Myocyte (in vitro differentiated cells): ENCODE measurements at regions not wholly inside any gene's neighbourhood (a gene's known extent, or its start where the extent isn't known, plus 50 kb on each side); places are given as distances from the start of the nearest gene placed in this dataset.
A peak's percentile ranks its signal among the peaks of the same experiment; 100 is the strongest.
"Not testable (repeated sequence)": the region's sequence is repeated elsewhere in the genome, so short reads cannot be mapped to it uniquely, and the experiment has no call there.

Source experiments
- DNase-seq: peaks from one replicate; pipeline ENCODE4 v3.0.0-alpha.2; 2012; ENCODE audit warnings: low read depth

DNA sequence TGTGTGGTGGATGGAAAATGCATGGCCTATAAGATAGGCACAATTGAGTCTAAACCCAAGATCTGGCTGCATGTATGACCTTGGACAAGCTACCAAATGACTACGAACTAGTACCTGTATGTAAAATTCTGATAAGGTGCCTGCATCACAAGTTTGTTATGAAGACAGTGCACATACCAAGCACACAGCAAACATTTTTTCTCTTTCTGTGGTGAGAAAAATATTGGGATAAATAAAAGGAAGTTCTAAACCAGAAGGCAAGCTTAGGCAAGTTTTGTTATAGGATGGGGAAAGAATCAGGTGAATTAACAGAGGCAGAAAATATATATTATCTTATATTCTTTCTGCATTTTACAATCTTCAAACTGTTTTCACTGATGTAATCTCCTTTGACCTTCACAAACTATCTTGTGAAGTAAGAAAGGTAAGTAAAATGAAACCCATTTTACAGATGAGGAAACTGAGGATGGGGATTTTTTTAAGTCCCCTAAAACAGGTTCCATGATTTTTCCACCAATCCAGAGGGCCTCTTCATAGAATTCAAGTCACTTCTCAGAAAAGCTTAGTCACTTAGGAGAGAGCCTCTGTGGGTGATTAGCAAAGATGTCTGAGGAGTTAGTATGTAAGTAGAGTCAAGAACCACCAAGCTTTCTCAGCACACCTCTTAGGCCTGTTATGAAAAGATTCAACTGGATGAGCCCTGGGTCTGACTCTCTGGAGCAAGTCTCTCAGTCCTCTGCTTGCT is 132.0 kb upstream of the RAP1B start:
- no peak for DNase-seq

DNA sequence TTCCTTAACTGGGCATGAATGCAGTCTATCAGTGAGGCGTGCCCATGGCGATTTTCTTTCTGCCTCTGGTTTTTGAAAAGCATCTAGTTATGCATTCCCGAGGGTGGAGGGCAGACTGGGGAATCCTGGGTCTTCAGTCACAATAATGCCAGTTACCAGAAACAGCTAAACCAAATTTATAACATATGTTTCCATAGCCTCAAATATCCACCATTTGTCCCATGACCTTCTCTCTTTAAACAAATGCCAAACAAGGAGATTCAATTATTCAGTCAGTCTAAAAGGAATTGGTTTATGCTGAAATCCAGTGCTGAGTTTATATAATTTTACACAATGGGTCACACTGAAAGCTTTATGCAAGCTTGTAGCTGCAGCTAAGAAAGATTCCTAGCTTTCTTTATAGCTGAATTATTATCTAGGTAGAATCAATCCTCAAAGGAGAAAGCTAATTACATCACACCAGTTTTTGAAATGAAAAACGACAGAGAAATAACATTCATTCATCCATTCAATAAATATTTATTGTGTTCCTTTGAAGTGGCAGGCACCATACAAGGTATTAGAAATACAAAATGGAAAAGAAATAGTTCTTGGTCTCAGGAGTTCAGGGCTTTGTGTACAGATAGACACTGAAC is 131.3 kb upstream of the RAP1B start:
- no peak for DNase-seq

DNA sequence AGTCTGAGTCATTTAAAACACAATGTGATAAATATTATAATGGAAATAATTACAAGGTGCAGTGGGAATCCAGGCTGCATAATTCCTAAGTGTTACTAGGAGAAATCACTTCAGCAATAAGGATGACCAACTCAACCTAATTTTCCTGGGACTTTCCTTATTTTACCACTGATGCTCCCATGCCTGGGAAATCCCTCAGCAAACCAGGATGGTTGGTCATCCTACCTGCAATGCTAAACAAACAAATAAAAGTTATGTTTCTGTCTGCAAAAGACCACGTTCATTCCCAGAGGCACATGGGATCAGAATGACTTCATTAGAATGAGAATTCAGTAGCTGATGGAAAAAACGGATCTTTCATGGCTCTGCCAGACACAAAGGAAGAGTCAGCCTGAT is 130.8 kb upstream of the RAP1B start:
- no peak for DNase-seq

DNA sequence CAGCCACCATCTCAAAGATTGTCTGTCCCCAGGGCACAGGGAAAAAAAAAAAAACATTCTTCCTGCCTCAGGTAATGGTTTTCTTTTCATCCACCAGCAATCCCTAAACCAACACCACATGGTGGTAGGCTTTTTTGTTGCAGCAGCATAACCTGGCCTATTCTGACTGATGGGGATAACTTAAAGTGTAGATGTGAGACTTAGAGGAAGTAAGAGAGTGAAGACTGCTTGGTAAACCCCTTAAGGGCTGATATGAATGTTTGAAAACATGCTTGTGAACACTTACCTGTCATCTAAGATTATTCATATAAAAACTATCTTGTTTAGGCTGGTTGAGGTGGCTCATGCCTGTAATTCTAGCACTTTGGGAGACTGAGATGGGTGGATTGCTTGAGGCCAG is 130.2 kb upstream of the RAP1B start:
- DNase-seq = no peak

DNA sequence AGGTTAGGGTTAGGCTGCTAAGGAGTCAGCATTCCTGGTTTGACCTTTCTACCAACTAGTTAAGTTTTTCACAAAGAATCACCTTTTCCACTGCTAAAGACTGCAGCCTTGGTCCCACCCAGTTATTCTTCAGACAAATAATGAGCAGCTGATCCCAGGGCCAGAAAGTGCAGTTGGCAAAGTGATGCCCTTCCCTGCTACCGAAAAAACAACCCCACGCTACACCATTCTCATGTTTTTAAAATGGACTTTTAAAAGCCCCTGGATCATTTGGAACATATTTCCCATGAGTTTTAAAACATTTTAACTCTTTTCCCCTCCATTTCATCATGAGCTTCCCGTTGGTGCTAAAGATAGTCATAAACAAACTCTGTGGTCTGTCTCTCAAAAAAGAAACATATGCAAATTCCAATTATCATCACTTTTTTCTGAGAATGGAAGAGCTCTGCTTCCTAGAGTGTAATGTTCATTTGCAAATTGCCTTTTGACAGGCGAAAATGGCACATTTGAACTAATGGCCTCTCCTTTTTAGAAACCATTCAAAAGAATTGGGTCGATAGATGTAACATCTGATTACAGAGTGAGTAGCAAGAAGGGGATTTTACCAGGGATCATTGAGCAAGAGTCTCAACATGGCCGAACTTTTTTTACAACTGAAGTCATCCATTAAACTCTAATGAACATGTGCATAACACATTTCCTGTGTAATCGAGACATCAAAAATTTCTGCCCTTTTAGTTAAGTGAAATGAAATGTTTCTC is 129.3 kb upstream of the RAP1B start:
- DNase-seq = no peak

DNA sequence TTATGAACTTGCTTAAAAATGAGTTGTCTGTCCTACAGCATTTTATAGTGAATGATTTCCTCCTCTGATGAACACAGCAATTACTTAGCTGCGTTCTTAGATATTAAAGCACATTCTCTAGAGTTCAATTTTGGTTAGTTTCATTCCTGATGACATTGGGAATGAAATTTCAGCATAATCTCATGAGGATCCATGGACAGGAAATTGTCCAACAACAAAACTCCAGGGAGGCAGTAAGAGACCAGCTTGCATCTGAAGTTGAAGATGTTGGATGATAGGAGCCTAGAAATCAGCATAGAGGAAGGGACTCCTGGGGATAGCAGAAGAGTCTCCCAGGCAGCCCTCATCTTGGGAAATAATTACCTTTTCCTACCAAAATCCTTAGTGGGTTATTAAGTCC is 128.7 kb upstream of the RAP1B start:
- no peak for DNase-seq

DNA sequence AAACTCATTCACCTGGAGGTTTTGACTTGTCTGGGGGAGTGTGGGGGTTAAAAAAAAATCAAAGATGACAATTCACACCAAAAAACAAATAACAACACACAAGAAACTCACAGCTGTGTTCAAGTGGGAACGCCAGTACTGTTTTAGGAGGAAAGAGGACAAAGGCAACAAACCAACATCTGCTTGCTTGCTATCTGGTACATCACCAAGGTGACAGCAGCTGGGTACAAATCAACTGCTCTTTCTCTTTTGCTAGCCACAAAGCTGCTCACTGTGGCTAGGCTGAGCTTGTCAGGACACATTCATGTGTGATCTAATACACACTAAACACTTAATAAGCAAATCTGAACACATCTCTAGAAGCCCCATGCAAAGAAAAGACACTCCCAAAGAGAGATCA is 128.0 kb upstream of the RAP1B start:
- no peak for DNase-seq

DNA sequence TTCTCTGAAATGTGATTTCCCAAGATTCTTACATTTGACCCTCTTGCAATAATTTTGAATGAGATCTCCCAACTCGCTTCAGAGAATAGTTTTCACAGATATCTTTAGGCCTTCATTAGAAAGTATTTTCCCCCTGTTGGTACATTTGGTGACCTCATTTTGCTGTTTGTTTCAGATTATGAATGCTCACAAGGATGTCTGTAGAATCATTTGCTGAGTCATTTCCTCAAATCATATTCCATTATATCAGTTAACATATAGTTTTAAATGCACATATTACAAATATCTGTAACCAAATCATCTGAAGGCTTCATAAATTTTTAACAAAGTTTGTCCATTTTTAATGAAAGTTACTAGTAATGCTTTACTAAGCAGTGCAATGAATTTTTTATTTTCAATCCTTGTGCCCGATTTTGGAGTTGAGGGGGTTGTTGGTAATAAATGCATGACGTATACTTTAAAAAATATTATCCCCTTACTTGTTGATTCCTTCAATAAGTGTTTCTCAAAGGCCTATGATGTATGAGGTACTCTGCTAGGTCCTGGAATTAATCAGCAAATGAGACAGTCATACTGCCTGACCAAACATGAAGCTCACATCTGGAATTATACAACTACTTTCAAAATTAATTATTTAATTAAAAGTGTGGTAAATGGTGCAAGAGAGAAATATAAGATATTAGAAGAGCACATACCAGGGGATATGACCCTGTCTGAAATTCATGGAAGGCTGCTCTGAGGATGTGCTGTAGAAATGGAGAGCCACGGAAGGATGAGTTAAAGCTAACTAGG is 126.9 kb upstream of the RAP1B start:
- DNase-seq = no peak

DNA sequence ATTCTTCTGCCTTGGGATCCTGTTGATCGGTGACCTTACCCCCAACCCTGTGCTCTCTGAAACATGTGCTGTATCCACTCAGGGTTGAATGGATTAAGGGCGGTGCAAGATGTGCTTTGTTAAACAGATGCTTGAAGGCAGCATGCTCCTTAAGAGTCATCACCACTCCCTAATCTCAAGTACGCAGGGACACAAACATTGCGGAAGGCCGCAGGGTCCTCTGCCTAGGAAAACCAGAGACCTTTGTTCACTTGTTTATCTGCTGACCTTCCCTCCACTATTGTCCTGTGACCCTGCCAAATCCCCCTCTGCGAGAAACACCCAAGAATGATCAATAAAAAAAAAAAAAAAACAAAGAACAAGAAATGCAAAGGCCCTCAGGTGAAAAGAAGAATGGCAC is 126.1 kb upstream of the RAP1B start:
- DNase-seq = not testable (repeated sequence)

DNA sequence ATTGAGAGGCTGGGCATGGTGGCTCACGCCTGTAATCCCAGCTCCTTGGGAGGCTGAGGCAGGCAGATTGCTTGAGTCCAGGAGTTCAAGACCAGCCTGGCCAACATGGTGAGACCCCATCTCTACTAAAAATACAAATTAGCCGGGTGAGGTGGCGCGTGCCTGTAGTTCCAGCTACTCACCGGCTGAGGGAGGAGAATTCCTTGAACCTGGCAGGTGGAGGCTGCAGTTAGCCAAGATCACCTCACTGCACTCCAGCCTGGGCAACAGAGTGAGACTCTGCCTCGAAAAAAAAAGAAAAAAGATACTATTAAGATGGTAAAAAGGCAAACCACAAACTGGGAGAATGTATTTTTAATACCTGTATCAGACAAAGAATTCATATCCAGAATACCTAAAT is 124.2 kb upstream of the RAP1B start:
- not testable (repeated sequence) for DNase-seq

DNA sequence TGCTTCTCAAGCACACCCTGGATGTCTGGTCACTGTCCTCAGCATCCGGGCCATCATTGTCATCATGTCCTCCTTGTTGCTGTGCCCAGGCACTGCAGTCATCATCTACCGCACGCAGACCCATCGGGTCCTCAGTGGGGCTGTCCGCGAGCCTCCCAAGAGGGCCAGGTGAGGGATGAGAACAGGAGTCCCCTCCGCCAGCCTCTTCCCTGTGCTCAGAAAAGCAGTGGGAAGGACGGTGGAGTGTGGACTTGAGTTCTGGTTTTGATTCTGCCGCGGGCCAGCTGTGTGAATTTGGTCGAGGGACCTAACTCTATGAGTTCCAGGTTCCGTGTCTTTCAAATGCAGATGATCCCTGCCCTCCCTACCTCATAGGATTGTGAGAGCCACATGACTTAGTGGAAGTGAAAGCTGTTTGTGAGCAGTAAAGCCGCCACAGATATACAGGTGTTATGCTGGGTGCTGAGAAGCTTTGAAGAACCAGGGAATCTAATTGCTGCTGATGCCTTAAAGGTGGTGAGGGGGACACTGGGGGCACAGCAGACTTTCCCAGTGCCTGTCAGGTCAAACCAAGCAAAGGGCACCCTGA is 122.9 kb upstream of the RAP1B start:
- DNase-seq = no peak

DNA sequence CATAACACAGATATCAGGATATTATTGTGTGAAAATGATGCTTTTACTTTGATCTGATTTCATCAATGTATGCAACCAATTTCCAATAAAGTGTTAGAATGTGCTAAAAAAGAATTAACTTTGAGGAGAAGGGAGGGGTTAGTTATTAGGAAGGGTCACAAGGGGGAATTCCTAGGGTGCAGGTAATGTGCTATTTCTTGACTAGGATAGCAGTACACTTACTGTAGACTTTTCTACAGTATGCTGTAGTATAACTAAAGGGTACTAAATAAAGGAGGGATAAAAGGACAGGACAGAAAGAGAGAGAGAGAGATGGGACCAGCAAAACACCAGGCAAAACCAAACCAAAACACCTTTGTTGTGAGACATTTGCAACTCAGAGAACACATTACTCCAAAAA is 121.4 kb upstream of the RAP1B start:
- DNase-seq = no peak

DNA sequence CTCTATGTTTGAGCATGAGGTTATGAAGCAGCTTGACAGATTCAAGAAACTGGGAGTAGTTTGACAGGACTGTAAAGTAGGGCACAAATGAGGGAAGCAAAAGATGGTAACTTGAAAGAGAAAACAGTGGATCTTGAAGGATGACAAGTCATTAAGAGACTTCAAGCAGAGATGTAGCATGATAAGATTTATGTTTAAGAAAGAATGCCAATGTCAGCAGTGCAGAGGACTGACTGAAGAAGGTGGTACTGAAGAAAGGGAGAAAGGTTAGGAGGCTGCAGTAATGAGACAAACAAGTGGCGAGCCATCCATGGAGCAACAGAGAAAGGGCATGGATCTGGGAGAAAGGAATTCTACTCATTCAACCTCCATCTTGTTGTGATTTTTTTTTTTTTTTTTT is 120.2 kb upstream of the RAP1B start:
- DNase-seq = no peak

DNA sequence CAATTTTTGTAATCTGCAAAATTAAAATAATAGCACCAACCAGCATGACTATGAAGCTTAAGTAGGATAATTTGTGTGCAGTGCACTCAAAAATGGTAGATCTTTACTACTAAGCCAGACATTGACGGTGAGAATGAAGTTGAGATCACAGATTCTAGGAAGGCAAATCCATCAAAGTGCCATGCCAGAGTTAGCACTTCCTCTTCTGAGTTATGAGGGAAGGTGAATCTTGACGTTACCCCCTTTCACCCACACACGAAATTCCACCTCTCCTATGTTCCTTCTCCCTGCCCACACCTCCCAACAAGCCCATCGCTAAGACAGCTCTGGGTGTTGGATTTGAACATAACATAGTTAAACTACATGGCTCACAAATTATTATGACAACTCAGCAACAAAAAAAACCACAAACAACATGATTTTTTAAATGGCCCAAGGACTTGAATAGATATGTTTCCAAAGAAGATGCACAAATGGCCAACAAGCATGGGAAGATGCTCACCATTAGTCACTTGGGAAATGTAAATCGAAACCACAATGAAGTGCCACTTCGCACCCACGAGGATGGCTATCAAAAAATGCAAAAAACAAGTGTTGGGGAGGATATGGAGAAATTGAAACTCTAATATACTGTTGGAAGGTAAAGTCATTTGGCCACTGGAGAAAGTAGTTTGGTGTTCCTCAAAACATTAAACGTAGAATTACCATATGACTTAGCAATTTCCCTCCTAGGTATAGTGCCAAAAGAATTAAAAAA is 119.3 kb upstream of the RAP1B start:
- DNase-seq = no peak

DNA sequence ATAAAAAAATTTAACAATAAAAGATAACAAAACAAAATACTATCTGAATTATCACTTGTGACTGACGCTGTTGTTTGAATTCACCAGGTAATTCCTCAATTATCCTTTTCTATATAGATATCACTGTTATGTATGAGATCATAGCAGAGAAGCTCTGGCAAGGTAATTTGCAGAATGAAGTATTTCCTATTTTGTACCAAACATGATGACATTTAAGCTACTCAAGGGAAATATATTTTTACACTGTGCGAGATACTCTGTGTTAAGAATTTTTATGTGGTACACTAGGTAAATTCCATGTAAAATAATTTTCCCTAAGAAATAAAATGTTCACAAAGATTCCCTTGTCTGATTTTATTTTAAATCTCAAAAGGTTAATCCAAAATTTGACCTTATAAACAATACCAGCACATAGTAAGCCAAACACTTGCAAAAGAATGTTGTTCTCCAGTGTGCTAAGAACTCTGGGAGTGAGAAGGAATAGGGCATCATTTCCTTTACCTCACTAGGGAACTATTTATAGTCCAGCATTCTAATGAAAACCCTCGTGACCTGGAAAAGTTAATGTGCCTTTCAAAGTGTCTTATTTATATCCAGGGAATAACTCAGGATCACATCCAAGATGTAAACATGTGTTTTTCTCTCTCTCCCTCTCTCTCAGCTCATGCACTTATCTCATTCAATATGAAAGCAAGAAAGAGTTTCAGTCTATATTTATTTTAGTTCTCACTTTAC is 115.2 kb upstream of the RAP1B start:
- DNase-seq = peak; percentile 35

DNA sequence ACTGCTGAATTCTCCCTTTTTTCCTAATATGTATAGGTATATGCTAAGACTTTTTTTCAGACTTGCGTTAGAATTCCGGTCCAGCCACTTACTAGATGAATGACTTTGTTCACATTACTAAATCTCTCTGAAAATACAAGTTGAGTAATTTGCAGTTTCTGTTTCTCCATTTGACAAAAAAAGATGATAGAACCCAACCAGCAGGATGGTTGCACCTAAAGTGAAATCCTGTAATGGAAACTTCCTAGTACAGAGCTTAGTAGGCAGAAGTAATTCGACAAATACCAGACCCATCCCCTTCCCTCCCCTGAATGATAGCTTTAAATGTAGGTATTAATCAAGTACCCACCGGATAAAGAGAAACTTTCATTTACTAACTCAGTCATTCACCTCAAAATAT is 113.6 kb upstream of the RAP1B start:
- no peak for DNase-seq

DNA sequence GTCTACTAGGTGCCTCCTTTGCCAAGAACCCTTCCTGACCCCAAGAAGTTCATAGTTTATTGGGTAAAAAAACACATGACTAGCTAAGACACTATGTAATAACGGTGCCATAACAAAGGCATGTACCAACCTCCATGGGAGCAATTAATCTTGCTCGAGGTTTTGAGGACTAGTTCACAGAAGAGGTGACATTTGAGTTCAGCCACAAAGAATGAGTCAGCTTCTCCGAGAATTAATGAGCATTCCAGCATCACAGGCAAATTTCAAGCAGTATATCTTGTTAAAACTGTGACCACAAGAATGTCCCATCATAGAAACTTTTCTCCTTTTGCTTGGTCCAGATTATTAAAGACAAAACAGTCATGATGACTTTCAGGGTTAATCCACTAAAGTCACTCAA is 113.0 kb upstream of the RAP1B start:
- DNase-seq = peak; percentile 82

DNA sequence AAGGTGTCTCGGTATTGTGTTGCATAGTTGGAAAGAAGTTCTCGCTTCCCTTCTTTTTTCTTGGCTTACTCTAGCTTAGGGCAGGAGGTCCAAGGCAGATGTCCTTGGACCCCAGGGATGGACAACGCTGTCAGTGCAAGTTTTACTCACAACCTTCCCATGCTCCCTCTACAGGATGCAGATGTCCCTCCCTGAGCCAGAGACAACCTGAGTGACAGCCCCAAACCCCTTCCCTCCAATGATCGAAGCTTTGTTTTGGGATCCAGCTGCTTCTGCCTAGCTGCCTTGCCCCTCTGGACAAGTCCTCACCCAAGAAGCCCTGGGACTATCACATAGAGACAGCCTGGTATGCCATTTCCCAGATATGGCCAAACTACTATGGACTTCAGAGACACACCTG is 112.0 kb upstream of the RAP1B start:
- no peak for DNase-seq

DNA sequence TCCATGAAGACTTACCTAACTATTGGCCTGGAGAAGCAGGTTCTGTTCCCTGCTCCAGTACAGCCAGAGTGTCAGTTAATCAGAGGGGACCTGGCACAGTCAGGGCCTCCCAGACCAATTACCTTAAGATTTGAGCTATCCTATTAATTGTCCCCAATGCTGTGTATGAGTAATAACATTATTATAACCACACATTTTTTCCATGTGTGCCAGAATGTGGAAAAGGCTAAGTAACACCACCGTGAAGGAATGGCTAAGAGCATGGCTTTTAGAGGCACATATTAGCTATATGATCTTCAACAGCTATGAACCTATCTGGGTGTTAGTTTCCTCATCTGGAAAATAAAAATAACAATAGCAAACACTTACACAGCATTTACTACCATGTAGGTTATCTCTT is 111.1 kb upstream of the RAP1B start:
- no peak for DNase-seq

DNA sequence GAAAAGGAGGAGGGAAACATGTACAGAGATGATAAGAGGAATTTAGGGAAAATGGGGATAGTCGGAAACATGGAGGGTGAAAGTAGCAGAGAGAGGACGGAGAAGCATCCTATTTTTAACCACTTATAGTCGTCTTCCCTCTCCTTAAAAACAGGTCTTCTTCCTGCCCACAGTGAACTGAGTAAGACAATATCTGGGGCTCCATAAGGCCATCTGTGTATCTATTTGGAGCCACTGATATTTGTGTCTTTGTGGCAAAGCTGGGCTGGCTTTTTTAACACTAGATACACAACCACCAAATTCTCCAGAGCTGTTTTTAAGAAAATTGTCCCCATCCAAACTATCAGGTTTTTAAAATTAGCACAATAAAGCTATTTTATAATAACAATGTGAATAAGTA is 109.5 kb upstream of the RAP1B start:
- DNase-seq = peak; percentile 55
